ENCODE measurements at regions not wholly inside any gene's neighbourhood (a gene's known extent, or its start where the extent isn't known, plus 50 kb on each side); places are given as distances from the start of the nearest gene placed in this dataset.

- Histone ChIP-seq H3K9me3 (ENCODE audit: low read depth) (no peaks in the 10 kb centered on the region), H3K27me3 (no peaks in the 10 kb centered on the region), H2AFZ (no peak overlapping the region), H3K36me3 (replicated peaks; ENCODE audit: insufficient read depth, low read depth) (no peaks in the 10 kb centered on the region), H3K79me2 (no peaks in the 10 kb centered on the region), H4K20me1 (ENCODE audit: insufficient read depth, poor library complexity, severe bottlenecking) (no peaks in the 10 kb centered on the region), H3K27ac (no peak overlapping the region), H3K4me3 (no peak overlapping the region), H3K9me2 (replicated peaks; ENCODE audit: insufficient read depth) (no peaks in the 10 kb centered on the region), H3K4me1 (ENCODE audit: insufficient read depth) (no peaks in the 10 kb centered on the region), H3K4me2 (no peak overlapping the region)
- TF ChIP-seq CTCF (IDR thresholded peaks at IDR 0.05; ENCODE audit: poor library complexity) (no peak), EZH2 (IDR thresholded peaks at IDR 0.05; ENCODE audit: borderline replicate concordance) (no peak), EZH2phosphoT487 (IDR thresholded peaks at IDR 0.05; ENCODE audit: low read depth, severe bottlenecking, unreplicated experiment) (no peak)
- no peak for DNase-seq (ENCODE audit: low spot score)
- 56% methylated on average over 1 of the region's 1 CpG for WGBS (ENCODE audit: low lambda C conversion rate, missing lambda C conversion rate)
Observed at GRCh38 chr11:82384308-82384707, 349.4 kb downstream of the FAM181B start.

GRCh38 chr11:82373781-82374542 lies 359.7 kb downstream of the FAM181B start:
- H3K4me1 ChIP-seq (ENCODE audit: insufficient read depth), result no peaks in the 10 kb centered on the region
- H3K4me2 ChIP-seq, result no peak overlapping the region
- no peaks in the 10 kb centered on the region for H3K36me3 ChIP-seq (replicated peaks; ENCODE audit: insufficient read depth, low read depth)
- no peak for DNase-seq (ENCODE audit: low spot score)
- H3K27ac ChIP-seq, result no peak overlapping the region
- WGBS (ENCODE audit: low lambda C conversion rate, missing lambda C conversion rate), result 83% methylated on average over 4 of the region's 4 CpGs
- H4K20me1 ChIP-seq (ENCODE audit: insufficient read depth, poor library complexity, severe bottlenecking), result no peaks in the 10 kb centered on the region
- H3K4me3 ChIP-seq, result no peak overlapping the region
- no peaks in the 10 kb centered on the region for H3K79me2 ChIP-seq
- no peak for TF ChIP-seq CTCF (IDR thresholded peaks at IDR 0.05; ENCODE audit: poor library complexity)
- TF ChIP-seq EZH2 (IDR thresholded peaks at IDR 0.05; ENCODE audit: borderline replicate concordance), result no peak
- TF ChIP-seq EZH2phosphoT487 (IDR thresholded peaks at IDR 0.05; ENCODE audit: low read depth, severe bottlenecking, unreplicated experiment), result no peak
- H3K9me2 ChIP-seq (replicated peaks; ENCODE audit: insufficient read depth), result no peaks in the 10 kb centered on the region
- no peaks in the 10 kb centered on the region for H3K27me3 ChIP-seq
- no peak overlapping the region for H2AFZ ChIP-seq
- H3K9me3 ChIP-seq (ENCODE audit: low read depth), result no peaks in the 10 kb centered on the region

- H3K9me2 ChIP-seq (replicated peaks; ENCODE audit: insufficient read depth), result no peaks in the 10 kb centered on the region
- H3K4me1 ChIP-seq (ENCODE audit: insufficient read depth), result no peaks in the 10 kb centered on the region
- no peaks in the 10 kb centered on the region for H3K36me3 ChIP-seq (replicated peaks; ENCODE audit: insufficient read depth, low read depth)
- H4K20me1 ChIP-seq (ENCODE audit: insufficient read depth, poor library complexity, severe bottlenecking), result no peaks in the 10 kb centered on the region
- H3K4me2 ChIP-seq, result no peak overlapping the region
- H3K79me2 ChIP-seq, result no peaks in the 10 kb centered on the region
- no peaks in the 10 kb centered on the region for H3K9me3 ChIP-seq (ENCODE audit: low read depth)
- no peak overlapping the region for H3K4me3 ChIP-seq
- no peak for DNase-seq (ENCODE audit: low spot score)
- 77% methylated on average over 2 of the region's 2 CpGs for WGBS (ENCODE audit: low lambda C conversion rate, missing lambda C conversion rate)
- H2AFZ ChIP-seq, result no peak overlapping the region
- no peak overlapping the region for H3K27ac ChIP-seq
- no peaks in the 10 kb centered on the region for H3K27me3 ChIP-seq
- no peak for TF ChIP-seq EZH2phosphoT487 (IDR thresholded peaks at IDR 0.05; ENCODE audit: low read depth, severe bottlenecking, unreplicated experiment)
- no peak for TF ChIP-seq CTCF (IDR thresholded peaks at IDR 0.05; ENCODE audit: poor library complexity)
- no peak for TF ChIP-seq EZH2 (IDR thresholded peaks at IDR 0.05; ENCODE audit: borderline replicate concordance)
Observed at GRCh38 chr11:82365351-82365750, 368.3 kb downstream of the FAM181B start.
